Activated CD4-positive, alpha-beta T cell treated with anti-CD3 and anti-CD28 coated beads, Interleukin-2, amount 50 U/mL, for 16 hours (primary cell): ENCODE measurements at regions not wholly inside any gene's neighbourhood (a gene's known extent, or its start where the extent isn't known, plus 50 kb on each side); places are given as distances from the start of the nearest gene placed in this dataset.

Experiments used
- DNase-seq: peaks from one replicate; pipeline ENCODE4 v3.0.0-alpha.2; 2020

- no peak for DNase-seq
These were observed 272.7 kb upstream of the PMFBP1 start for GRCh38 chr16:72444696-72445095.

- no peak for DNase-seq
These were observed 271.9 kb upstream of the PMFBP1 start for GRCh38 chr16:72443809-72444208.

GRCh38 chr16:72442385-72443158 lies 270.6 kb upstream of the PMFBP1 start:
- no peak for DNase-seq

GRCh38 chr16:72437891-72438290 lies 265.9 kb upstream of the PMFBP1 start:
- no peak for DNase-seq

GRCh38 chr16:72434159-72434558 lies 262.2 kb upstream of the PMFBP1 start:
- no peak for DNase-seq

- no peak for DNase-seq
These were observed 258.2 kb upstream of the PMFBP1 start for GRCh38 chr16:72430121-72430520.

- no peak for DNase-seq
These were observed 257.7 kb upstream of the PMFBP1 start for GRCh38 chr16:72429671-72430081.

GRCh38 chr16:72428681-72429376 lies 256.9 kb upstream of the PMFBP1 start:
- DNase-seq, result no peak

GRCh38 chr16:72427783-72428331 lies 255.9 kb upstream of the PMFBP1 start:
- DNase-seq, result no peak

- DNase-seq, result no peak
These were observed 255.3 kb upstream of the PMFBP1 start for GRCh38 chr16:72427051-72427782.

- no peak for DNase-seq
These were observed 254.4 kb upstream of the PMFBP1 start for GRCh38 chr16:72426386-72426785.

GRCh38 chr16:72425571-72426341 lies 253.8 kb upstream of the PMFBP1 start:
- DNase-seq, result no peak

GRCh38 chr16:72424757-72425156 lies 252.8 kb upstream of the PMFBP1 start:
- no peak for DNase-seq

- DNase-seq, result no peak
These were observed 250.4 kb upstream of the PMFBP1 start for GRCh38 chr16:72422308-72422897.

- DNase-seq, result no peak
These were observed 247.7 kb upstream of the PMFBP1 start for GRCh38 chr16:72419638-72420037.

GRCh38 chr16:72415379-72415778 lies 243.4 kb upstream of the PMFBP1 start:
- peak; percentile 1 for DNase-seq

- no peak for DNase-seq
These were observed 238.5 kb upstream of the PMFBP1 start for GRCh38 chr16:72410492-72410891.

- DNase-seq, result no peak
These were observed 237.5 kb upstream of the PMFBP1 start for GRCh38 chr16:72409423-72409822.

GRCh38 chr16:72406390-72406789 lies 234.4 kb upstream of the PMFBP1 start:
- DNase-seq, result no peak

GRCh38 chr16:72404299-72404698 lies 232.3 kb upstream of the PMFBP1 start:
- no peak for DNase-seq

GRCh38 chr16:72401084-72401361 lies 229.1 kb upstream of the PMFBP1 start:
- no peak for DNase-seq

GRCh38 chr16:72400257-72401083 lies 228.5 kb upstream of the PMFBP1 start:
- peak; percentile 36 for DNase-seq
